Progenitor cell of endocrine pancreas (in vitro differentiated cells): ENCODE measurements at regions not wholly inside any gene's neighbourhood (a gene's known extent, or its start where the extent isn't known, plus 50 kb on each side); places are given as distances from the start of the nearest gene placed in this dataset.

Source experiments
- DNase-seq: peaks from one replicate; pipeline ENCODE4 v3.0.0; 2021; ENCODE audit warnings: low spot score; ENCODE audit not compliant: unreplicated experiment
- H3K27ac Mint-ChIP-seq: 2 replicates; pipeline ENCODE4 v1.8.0; 2021; ENCODE audit warnings: mild to moderate bottlenecking, moderate library complexity, mixed read lengths
- H3K27me3 Mint-ChIP-seq: 2 replicates; pipeline ENCODE4 v1.8.0; 2021; ENCODE audit warnings: mixed read lengths
- H3K36me3 Mint-ChIP-seq: 2 replicates; pipeline ENCODE4 v1.8.0; 2022; ENCODE audit warnings: mixed read lengths; ENCODE audit not compliant: insufficient read depth
- H3K4me1 Mint-ChIP-seq: 2 replicates; pipeline ENCODE4 v1.8.0; 2021; ENCODE audit warnings: low read depth, mixed read lengths
- H3K4me3 Mint-ChIP-seq: 2 replicates; pipeline ENCODE4 v1.8.0; 2021; ENCODE audit warnings: low read depth, mild to moderate bottlenecking, moderate library complexity, mixed read lengths
- H3K9me3 Mint-ChIP-seq: 2 replicates; pipeline ENCODE4 v1.8.0; 2021; ENCODE audit warnings: low read depth, mixed read lengths
- CTCF ChIP-seq: fragments of 200-600 bp; sonication (generic); IDR thresholded peaks from one replicate; pipeline ENCODE4 v1.5.0; 2021; ENCODE audit warnings: antibody characterized with exemption, mild to moderate bottlenecking; ENCODE audit not compliant: unreplicated experiment

- Mint-ChIP-seq H3K9me3 (no peaks in the 10 kb centered on the region), H3K27ac (no peak overlapping the region), H3K4me3 (no peak overlapping the region), H3K4me1 (no peaks in the 10 kb centered on the region), H3K27me3 (no peaks in the 10 kb centered on the region), H3K36me3 (no peaks in the 10 kb centered on the region)
- no peak for TF ChIP-seq CTCF
- no peak for DNase-seq
Measured at GRCh38 chr4:123609829-123610228, 213.2 kb downstream of the SPRY1 start.

- no peak for TF ChIP-seq CTCF
- DNase-seq, result no peak
- H3K9me3 Mint-ChIP-seq, result no peaks in the 10 kb centered on the region
- no peaks in the 10 kb centered on the region for H3K27me3 Mint-ChIP-seq
- no peak overlapping the region for H3K4me3 Mint-ChIP-seq
- no peaks in the 10 kb centered on the region for H3K4me1 Mint-ChIP-seq
- no peaks in the 10 kb centered on the region for H3K36me3 Mint-ChIP-seq
- no peak overlapping the region for H3K27ac Mint-ChIP-seq
Measured at GRCh38 chr4:123613586-123614344, 217.2 kb downstream of the SPRY1 start.

GRCh38 chr4:123615901-123616300, 219.3 kb downstream of the SPRY1 start:
- Mint-ChIP-seq H3K4me1 (peaks cover 11% of the 10 kb centered on the region), H3K9me3 (peaks cover 4% of the 10 kb centered on the region), H3K36me3 (no peaks in the 10 kb centered on the region), H3K4me3 (no peak overlapping the region), H3K27me3 (no peaks in the 10 kb centered on the region), H3K27ac (no peak overlapping the region)
- TF ChIP-seq CTCF, result no peak
- no peak for DNase-seq

GRCh38 chr4:123616951-123617461, 220.4 kb downstream of the SPRY1 start:
- Mint-ChIP-seq H3K9me3 (peaks cover 4% of the 10 kb centered on the region), H3K4me1 (peaks cover 13% of the 10 kb centered on the region), H3K27me3 (no peaks in the 10 kb centered on the region), H3K4me3 (no peak overlapping the region), H3K27ac (no peak overlapping the region), H3K36me3 (no peaks in the 10 kb centered on the region)
- no peak for TF ChIP-seq CTCF
- DNase-seq, result no peak

- H3K27me3 Mint-ChIP-seq, result no peaks in the 10 kb centered on the region
- DNase-seq, result no peak
- no peaks in the 10 kb centered on the region for H3K36me3 Mint-ChIP-seq
- peaks cover 4% of the 10 kb centered on the region for H3K9me3 Mint-ChIP-seq
- no peak overlapping the region for H3K27ac Mint-ChIP-seq
- H3K4me1 Mint-ChIP-seq, result peaks cover 13% of the 10 kb centered on the region
- no peak overlapping the region for H3K4me3 Mint-ChIP-seq
- no peak for TF ChIP-seq CTCF
Measured at GRCh38 chr4:123617791-123618190, 221.2 kb downstream of the SPRY1 start.
